Retina (tissue), 1 donor: ENCODE measurements at regions not wholly inside any gene's neighbourhood (a gene's known extent, or its start where the extent isn't known, plus 50 kb on each side); places are given as distances from the start of the nearest gene placed in this dataset.

Source experiments
- DNase-seq: peaks from one replicate; pipeline ENCODE4 v3.0.0-alpha.2; 2016

DNA sequence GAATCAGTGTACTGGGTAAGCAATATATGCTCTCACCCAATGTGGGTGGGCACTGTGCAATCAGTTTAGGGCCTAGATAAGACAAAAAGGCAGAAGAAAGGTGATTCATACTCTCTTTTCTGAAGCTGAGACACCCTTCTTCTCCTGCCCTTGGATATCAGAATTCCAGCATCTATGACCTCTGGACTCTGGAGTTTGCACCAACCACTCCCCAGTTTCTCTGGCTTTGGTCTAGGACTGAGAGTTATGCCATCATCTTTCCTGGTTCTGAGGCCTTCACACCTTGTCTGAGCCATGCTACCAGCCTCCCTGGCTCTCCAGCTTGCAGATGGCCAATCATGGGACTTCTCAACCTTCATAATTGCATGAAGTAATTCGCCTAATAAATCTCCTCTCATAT lies 724.6 kb upstream of the TYRP1 start:
- DNase-seq = no peak

DNA sequence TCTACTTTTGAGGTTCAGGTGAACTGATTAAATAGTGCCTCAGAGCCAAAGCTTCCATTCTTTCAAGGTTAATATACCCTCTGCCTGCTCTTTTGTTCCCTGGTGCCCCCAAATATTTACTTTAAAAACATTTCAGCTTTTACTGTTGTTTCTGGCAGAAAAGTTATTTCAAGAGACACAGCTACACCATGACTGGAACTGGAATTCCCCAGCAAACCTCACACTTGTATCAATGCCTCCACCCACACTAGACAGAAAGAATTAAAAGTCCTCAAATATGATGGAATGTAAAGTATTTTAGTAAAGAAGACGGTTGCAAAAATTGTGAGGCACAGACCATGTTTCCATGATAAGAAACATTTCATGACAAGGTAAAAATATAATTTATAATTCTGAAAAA lies 720.2 kb upstream of the TYRP1 start:
- no peak for DNase-seq

DNA sequence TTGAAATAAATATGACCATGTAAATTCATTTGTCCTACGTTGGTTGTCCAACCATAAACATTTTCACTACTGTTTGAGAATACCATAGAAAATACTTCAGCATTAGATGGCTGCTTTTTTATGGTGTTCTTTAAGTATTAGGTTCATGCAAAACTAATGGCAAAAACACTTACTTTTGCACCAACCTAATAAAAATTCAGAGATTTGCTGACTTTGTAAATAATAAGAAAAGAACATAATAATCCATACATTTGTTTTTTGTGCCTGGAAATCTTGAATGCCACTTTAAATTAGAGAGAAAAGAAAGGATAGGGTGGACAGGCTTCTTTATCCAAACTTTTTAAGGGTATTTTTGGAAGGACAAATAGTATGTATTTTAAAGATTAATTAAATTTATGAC lies 719.7 kb upstream of the TYRP1 start:
- DNase-seq = no peak

DNA sequence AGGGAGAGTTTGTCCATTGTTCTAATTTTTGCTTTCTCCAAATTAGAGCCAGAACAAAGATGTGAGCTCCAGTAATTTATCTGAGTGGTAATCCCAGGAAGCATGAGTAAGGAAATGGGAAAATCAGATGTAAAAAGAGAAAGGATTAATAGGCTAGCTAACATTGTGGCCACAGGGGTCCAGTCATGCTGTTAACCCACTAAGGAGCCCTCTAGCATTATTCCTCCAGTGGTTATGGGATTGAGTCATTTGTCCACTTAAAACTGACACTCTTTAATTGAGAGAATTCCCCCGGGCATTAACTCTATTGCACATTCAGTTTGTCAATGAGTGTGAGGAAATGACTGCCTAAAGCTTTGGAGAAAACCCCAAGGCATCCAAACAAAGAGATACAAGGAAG lies 700.3 kb upstream of the TYRP1 start:
- peak; percentile 5 for DNase-seq

DNA sequence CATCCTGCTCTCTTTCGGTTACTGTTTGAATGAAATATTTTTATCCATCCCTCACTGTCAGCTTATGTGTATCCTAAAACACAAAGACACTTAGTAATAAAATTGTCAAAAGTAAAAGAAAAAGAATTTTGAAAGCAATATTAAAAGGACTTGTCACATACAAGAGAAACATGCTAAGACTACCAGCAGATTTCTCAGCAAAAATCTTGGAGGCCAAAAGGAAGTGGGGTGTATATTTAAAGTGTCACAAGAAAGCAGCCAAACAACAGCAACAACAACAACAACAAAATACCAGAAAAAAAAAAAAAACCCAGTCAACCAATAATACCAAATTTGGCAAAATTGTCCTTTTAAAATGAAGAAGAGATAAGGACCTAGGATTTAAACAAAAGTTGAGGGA lies 678.7 kb upstream of the TYRP1 start:
- DNase-seq = no peak

DNA sequence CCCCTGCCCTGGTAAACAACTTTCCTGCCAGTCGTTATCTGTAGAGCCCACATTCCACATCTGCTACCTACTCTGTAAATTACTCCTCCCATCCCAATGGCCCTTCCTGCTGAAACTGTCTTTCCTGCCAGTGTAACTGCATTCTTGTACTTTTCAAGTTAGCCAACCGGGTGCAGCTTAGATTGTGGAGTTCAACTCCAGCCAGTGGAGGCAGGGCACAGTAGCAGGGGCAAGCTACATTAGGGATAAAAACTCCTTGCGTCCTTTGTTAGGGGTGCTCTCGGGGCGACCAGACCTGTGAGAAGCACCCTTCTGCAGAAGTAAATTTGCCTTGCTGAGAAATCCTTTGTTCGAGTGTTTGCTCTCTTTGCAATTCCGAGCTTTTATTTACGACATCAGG lies 639.0 kb upstream of the TYRP1 start:
- DNase-seq = no peak

DNA sequence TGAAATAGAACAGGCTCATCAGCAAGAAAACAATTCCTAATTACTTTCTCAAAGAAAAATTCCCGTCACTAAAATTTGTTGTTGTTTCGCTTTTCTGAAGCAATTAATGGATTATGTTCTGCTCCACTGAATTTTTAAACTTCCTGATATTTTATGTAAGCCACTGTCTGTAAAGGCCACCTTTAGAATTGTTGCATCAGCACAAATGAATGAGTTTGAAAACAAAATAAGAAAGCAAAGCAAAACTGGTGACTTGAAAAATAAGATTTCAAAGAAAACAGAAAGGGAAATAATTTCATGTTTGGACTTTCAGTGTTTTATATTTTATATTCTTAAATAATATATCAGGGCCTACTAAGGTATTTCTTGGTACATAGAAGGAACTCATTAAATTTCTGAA lies 636.3 kb upstream of the TYRP1 start:
- DNase-seq = no peak

DNA sequence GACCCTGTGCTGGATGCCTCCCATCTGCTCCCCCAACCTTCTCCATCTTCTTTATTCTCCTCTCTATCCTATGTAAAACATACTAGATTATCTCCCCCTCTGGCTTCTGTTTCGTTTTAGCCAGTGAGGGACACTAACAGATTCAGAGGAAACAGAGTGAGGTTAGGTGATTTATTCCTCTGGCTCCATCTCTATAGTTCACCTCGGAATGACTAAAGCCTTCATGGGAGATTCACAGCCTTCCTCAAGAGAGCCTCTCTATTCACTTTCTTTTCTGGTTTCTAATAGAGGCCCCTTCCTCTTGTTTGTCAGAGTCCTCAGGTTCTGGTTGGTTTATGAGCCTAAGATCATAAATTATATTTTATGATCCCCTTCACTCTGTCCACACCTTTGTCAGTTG lies 633.1 kb upstream of the TYRP1 start:
- no peak for DNase-seq

DNA sequence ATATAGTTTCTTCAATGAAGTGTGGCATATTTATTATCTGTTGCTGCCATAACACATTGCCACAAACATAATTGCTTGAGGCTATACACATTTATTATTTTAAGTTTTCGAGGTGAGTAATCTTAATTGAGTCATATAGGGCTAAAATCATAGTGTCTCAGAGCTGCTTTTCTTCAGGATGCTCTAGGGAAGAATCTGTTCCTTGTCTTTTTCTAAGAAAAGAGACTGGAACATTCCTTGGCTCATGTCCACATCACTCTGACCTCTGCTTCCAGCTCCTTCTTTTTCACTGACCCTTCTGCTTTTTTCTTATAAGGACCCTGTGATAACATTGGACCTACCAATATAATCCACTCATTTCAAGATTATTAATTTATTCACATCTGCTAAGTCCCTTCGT lies 632.4 kb upstream of the TYRP1 start:
- no peak for DNase-seq

DNA sequence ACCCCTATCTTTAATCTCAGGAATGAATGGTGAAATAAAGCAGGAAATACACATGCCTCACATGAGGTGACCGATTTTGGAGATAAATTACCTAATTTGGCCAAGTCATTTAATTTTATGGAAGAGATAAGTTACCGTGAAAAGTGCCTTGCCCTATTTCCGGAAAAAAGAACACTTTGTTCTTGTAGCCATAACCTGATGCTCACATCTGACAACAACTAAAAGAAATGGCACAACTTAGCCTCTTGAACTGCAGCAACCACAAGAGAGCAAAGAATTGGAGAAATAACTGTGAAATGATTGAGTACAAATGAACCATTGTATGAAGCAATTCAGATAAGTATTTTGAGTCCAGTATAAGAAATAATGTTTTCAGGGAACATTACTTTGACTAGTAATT lies 628.1 kb upstream of the TYRP1 start:
- no peak for DNase-seq

DNA sequence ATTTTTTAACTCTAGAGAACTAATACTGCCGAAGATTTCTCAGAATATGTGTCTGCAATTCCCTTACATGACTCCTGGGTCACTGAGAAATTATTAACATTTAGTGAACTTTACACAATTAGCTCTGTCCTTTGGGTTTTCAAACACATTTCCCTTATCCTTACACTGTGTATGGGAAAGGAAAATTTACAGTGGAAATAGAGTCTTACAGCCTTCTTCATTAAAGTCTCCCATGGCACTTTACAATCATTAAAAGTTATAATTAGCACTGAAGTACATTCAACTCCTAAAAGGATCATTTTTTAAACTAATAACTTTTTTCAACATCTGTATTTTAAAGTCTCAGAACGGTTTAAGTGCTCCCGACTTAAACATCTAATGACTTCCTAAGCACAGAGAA lies 627.5 kb upstream of the TYRP1 start:
- DNase-seq = no peak

DNA sequence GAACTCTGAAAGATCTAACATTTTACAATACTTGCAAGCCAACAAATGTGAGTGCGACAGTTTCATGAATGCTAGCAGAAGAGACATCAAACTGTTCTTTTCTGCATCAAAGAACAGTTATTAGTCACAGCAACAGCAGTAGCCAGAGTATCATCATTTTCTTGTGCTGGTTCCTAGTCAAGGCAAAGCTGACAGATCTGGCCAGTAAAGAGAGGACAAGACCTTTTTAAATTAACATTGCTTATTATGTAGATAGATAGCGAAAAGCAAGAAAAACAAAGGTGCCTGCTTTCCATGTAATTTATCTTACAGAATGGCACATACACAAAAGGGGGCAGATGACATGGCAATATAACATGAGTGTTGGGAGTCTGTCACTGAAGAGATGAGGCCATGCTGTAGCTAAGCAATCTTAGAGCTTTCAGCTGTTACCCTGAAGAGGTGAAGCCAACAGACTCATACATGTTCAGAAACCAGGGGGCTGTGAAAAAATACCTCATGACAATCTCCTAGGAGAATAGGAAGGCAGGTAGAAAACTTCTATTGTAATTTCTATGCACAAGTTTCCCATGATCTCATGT lies 626.6 kb upstream of the TYRP1 start:
- DNase-seq = no peak

DNA sequence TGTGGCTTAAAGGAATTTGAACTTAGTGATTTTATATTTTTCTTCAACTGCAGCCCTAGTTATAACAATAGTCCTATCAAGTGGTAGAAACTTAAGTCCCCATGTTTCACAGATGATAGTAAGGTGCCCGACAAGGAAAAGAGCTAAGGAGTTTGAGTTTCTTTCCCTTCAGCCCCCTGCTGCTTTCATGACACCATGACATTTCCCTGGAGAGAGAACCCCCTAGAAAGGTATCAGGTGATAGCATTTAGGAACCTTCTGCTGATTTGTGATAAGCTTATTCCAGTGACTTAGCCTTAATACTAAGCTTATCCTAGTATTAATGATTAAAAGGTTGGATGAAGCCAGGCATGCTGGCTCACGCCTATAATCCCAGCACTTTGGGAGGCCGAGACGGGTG lies 623.8 kb upstream of the TYRP1 start:
- DNase-seq = no peak

DNA sequence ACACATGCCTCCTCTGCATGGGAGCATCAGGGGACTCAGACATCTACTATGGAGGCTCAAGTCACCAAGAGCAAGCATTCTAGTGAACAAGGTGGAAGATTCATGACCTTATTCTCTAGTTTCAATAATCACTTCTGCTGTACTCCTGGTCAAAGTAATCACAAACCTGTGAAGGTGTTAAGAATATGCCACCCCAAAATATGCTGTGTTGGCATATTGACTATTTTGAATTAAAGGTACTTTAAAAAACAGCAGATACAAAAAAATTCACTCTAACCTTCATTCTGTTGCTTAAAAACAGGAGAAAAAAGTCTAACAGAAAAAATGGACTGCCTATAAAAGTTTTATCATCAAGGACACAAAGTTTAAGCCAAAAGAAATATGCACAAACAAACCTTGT lies 607.8 kb upstream of the TYRP1 start:
- no peak for DNase-seq

DNA sequence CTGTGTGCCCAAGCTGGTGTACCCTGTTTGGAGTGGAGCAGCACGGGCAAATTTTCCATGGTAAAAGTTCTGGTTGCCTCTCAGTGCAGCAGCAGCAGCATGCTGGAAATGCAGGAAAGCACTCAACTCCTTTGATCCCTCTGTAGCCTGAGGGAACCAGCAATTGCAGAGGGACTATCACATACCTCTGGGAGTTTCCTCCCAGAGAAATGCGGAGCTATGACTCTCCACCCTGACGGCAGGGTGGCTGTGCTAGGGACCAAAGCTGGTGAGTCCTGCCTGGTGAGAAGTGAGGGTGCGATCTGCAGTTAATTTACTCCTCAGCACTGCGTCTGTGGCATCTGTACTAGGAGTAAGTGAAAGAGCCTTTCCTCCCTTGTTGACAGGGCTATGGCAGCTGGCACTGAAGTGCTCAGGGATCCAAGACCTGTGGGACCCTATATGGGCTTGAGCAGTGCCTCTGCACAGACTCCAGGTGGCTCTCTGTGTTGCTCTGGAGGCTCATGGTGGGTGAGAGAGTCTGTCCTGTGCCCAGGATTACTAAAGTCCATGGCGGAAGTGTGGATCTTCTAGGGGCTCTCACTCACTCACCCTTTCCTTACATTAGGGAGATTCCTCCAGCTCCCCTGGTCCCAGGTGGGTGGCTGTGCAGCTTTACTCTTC lies 601.2 kb upstream of the TYRP1 start:
- no peak for DNase-seq

DNA sequence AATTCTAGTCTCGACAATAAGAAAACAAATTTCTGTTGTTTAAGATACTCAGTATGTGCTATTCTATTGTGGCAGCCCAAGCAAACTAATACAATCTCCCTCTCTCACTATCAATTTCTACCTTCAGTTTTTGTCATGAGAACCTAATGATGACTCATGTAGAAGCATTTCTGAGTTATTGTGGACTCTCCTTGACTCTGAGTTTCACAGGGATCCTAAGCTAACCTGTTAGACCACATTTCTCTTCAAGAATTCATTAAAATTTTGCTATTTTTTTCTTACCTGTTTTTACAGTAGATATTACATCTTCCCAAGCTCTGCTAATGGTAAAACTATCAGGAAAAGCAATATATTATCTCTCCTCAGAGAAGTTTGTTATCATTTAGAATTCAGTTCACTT lies 599.1 kb upstream of the TYRP1 start:
- no peak for DNase-seq

DNA sequence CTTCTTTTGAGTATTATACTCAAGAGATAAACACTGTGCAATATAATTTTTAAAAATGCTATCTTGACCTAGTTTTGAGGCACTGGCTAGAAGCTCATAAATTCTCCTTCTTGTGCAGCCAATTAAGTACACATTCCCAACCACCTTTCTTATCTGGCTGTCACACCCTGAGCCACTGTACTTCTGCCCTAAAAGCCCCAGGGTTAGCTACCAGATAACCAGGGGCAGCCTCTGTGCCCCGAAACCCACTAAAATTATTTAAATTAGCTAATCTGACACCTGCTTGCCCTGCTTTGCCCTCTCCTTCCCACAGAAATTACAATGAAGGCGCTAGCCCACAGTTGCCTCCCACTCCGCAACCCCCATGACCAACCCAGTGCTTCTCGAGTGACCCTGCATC lies 597.3 kb upstream of the TYRP1 start:
- DNase-seq = no peak

DNA sequence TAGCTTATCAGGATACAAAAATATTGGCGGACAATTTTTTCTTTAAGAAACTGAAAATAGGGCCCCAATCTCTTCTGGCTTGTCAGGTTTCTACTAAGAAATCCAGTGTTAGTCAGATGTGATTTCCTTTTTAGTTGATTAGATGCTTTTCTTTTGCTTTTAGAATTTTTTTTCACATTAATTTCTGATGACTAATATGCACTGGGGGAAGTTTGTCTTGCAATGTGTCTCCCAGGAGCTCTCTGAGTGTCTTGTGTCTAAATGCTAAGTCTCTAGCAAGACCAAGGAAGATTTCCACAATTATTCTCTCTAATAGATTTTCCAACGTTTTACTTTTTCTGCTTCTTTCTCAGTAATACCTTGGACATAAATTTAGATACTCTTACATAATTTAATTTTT lies 559.8 kb upstream of the TYRP1 start:
- no peak for DNase-seq

DNA sequence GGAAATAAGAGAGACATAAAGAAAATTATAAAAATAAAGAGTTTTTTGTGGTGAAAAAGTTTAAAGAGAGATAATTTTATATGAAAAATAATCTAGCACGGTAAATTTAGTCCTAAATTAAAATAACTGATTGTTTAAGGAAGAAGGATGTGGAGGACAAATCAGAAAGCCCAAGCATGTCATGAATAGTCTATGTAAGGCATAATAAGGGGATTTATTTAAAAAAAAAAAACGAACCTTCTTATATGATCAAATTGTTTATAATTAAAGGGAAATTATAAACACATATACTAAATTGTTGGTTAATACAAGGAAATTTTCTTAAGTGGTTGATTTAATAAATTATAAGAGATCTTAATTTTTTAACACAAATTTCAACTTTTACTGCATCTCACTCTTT lies 551.8 kb upstream of the TYRP1 start:
- DNase-seq = no peak

DNA sequence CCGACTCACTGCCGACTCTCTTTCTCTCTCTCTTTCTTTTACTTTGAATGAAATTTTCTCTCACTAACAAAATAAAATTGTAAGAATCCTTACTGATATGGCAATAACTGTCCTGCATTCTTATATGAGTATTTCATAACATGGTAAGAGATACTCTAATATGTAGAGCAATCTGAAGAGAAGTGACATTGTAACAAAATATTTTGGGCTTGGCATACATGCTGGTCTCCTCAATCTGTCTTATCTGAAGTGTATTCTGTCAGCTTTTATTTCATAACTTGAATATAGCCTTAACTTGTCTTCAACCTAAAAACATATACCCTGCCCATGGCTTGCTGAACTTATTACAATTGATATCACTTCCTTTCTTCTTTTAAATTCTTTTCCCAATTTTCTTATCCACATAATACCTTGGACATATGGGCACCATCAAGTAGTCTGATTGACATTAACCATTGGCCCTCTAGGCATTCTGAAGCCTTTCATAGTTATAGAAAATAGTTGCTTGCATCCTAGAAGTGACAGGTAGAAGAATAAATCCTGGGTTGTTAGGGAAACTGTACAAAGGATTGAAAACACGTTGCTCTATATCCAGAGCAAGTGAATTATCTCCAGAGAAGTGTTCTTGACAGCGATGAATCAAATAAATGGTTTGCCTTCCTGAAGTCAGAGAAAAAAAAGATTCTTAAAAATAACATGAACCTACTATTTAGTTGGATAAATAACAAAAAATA lies 537.6 kb upstream of the TYRP1 start:
- DNase-seq = no peak

DNA sequence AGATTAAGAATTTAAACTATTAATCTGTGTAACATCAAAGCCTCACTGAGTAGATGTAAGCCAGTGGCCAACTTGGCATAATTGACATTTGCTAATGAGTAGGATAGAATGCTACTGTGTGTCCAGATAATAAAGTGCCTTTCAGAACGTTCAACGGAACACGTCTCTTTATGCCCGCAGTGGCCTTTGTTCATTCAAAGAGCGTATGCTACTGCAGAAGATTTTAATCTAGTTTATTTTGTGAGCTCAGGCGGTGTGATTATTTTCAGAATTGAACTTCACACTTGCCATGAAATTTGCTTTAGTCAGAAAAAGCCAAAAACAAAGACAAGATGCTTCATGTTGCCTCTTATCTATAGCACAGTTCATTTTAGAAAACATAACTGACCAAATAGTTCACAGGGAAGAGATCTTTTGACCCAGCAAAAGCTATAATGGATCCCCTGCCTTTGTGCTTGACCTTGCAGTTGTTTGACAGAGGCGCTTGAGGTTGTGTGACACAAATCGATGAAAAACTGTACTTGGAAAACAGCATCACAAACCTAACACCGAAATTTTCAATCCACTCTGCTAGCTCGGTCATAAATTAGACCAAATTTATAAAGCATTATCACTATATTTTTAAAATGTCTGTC lies 530.9 kb upstream of the TYRP1 start:
- DNase-seq = peak; percentile 68

DNA sequence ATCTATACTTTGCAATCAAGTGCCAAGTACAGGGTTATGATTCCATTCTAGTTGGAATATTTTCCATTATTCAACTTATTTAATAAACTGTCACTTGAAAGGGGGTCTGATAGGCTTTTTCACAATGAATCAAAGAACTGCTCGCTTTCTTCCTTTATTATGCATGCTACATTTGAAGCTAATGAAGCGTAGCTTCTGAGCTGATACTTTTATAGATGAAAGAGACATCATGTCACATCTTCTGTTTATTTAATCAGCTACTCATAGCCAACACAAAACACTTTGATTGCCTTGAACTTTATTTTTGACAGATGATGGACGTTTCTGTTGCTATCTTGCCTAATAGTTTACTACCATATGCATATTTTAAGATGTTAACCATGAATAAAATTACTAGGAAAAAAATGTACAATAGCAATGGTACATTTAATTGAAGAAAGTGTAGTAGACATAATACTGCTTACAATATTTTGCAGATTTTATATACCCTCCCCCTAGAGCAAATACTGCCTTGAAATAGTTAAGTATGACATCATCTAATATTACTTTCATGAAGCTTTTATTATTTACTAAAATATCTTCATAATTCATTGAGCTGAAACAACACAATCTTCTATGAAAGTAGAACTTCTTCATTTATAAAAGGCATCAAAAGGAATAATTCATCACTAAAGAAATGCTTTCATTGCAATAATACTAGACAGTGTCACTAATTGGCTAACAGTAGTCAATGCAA lies 529.3 kb upstream of the TYRP1 start:
- DNase-seq = peak; percentile 58

DNA sequence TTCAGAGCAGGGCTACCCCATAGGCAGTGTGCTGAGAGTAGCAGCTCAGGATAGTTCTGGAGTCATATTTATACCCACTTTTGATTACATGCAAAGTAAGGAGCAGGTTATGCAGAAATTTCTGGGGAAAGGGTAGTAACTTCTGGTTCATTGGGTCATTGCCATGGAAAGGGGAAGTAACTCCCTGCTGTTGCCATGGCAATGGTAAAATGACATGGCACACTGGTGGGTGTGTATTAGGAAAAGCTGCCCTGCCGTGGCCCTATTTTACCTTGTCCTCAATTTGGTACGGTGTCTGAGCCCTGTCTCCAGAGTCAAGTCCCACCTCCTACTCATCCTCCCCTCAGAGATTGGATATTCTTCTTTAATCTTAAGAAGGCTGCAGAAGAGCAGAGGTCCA lies 526.7 kb upstream of the TYRP1 start:
- DNase-seq = no peak

DNA sequence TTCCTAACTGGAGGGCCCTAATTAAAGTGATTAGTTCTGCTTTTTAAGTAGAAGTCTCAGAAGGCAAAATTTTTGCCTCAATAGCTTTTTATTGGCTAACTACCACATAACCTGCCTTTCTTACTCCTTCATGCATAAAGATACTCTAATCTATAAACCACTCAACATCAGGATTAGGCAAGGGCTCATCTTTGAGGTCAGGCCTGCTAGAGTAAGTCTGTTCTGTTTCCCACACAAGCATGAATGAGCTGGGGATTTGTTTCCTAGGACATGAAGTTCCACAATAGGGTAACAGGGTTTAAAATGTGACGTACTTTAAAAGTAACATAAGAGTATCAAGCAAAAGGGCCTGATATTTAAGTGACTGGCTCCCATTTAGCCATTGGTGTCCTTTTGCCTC lies 522.7 kb upstream of the TYRP1 start:
- DNase-seq = no peak
